HUDEP-2 (cell line): ENCODE measurements at regions not wholly inside any gene's neighbourhood (a gene's known extent, or its start where the extent isn't known, plus 50 kb on each side); places are given as distances from the start of the nearest gene placed in this dataset.
A peak's percentile ranks its signal among the peaks of the same experiment; 100 is the strongest.

Source experiments
- DNase-seq, 76 experiments: peaks; one replicate each; lab custom pipeline; 2025; ENCODE audit not compliant: unreplicated experiment in 76 of 76; lab: John Stamatoyannopoulos, UW

- no peak for DNase-seq
These were observed 978.3 kb downstream of the UQCRFS1 start for GRCh38 chr19:28234637-28235036.

GRCh38 chr19:28228854-28229253 lies 984.1 kb downstream of the UQCRFS1 start:
- no peak for DNase-seq

DNA sequence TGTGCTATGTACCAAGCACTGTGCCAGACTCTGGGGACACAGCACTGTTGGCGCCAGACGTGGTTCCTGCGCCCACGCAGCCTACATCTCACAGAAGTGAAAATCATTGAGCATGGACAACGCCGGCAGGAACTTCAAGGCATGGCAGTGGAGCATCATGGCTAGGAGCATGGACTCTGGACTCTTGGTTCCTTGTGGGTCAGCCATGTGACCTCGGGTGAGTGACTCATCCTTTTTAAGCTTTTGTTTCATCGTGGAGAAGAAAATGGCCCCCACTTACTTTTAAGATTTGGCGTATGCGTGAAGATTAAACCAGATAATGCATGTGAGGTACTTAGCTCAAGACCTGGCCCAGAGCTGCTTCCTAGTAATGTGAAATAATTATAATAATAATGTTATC lies 988.5 kb downstream of the UQCRFS1 start:
- DNase-seq, result no peak

GRCh38 chr19:28221736-28222135 lies 991.2 kb downstream of the UQCRFS1 start:
- no peak for DNase-seq

GRCh38 chr19:28218728-28219127 lies 994.2 kb downstream of the UQCRFS1 start:
- DNase-seq, result no peak

GRCh38 chr19:28217022-28217421 lies 995.9 kb downstream of the UQCRFS1 start:
- DNase-seq, result peak in 1 of 76 experiments; percentile 9

- peak in 5 of 76 experiments; percentile 3 to 39 (median 18) for DNase-seq
These were observed 999.4 kb downstream of the UQCRFS1 start for GRCh38 chr19:28213470-28214082.

DNA sequence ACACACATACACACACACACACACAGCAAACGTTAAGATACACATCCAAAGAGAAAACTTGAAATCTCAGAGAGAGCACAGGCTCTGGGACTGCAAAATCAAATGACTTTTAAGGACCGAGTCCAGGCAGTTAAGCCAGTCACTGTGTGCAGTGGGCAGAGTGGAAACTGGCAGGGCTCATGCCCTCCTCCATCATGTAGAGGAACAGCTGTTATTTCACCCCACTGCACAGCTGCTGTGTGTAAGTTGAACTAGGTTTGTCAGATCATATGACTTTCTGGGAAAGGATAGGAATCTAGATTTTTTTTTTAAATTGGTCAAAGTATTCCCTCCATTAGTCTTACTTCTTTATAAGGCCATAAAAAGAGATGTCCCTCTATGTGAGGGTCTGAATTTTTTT lies 1002.1 kb downstream of the UQCRFS1 start:
- DNase-seq, result no peak

- no peak for DNase-seq
These were observed 1004.2 kb downstream of the UQCRFS1 start for GRCh38 chr19:28208745-28209144.

- no peak for DNase-seq
These were observed 1005.7 kb downstream of the UQCRFS1 start for GRCh38 chr19:28207244-28207643.

DNA sequence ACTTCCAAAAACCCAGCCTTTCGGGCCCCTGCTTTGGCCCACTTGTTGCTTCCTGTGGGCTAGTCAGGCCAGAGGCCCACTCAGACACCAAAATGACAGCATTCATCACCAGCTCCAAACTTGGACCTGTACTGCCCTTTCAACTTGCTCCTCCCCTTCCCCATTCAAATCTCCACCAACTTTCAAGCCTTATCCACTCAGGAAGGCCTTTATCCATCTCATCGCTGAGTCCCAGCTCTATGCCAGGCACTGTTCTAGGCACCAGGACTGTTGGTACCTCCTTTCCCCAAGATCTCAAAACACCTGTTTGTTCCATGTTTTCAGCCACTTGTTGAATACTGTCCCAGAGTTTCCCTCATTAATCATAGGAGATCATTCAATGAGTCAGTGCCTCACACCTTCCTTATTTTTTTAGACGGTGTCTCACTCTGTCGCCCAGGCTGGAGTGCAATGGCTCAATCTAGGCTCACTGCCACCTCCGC lies 1011.4 kb downstream of the UQCRFS1 start:
- DNase-seq, result no peak

DNA sequence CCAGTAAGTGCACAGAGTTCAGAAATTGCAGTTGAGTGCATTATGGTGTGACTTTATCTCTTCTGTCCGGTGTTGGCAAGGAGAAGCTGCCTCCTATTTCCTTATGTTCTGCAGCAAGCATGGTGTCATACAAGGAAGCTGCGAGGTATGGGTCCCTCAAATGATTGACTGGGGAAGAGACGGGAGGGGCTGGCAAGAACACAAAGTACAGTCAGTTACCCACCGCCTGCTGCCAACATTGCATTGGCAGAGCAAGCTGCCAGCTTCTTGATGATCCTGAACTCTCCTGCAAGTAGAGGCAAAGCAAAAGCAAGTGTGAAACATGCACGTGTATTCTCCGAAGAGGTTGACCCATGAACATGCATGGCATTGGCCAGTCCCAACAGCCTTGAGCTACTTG lies 1013.6 kb downstream of the UQCRFS1 start:
- no peak for DNase-seq

GRCh38 chr19:28196961-28197360 lies 1016.0 kb downstream of the UQCRFS1 start:
- DNase-seq, result no peak

DNA sequence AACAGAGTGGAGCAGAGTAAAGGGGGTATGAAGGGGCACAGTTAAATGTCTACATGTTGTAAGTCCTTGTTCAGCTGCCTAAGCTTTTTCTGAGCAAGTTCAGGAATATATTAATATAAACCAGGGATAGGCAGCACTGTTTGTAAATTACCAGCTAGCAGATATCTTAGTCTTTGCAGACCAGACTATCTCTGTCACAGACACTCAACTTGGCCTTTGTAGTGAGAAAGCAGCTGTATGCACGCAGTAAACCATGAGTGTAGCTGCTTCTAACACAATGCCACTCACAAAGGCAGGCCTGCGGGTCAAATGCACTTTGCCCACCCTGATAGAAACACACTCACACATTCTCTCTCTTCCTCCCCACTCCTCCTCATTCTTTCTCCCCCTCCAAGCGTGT lies 1016.9 kb downstream of the UQCRFS1 start:
- DNase-seq, result no peak

DNA sequence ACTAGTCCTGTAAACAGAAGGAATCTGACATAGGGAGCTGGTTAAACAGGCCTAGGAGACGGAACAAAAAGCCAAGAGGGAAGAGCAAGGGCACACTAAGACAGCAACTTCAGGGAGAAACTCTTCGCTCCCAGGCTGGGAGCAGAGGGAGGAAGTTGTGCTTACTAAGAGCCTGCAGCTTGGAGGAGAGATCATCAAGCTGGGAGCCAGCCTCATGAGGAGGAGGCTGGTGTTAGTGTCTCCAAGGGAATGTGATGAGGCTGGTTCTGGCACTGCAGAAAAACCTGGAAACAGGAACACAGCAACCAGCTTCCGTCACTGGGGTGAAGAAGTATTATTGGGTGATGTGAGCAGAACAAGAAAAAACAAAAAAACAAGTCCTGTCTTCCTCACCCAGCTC lies 1027.3 kb downstream of the UQCRFS1 start:
- DNase-seq, result no peak

- DNase-seq, result no peak
These were observed 1028.0 kb downstream of the UQCRFS1 start for GRCh38 chr19:28184997-28185396.

GRCh38 chr19:28176193-28176592 lies 1036.8 kb downstream of the UQCRFS1 start:
- DNase-seq, result no peak

DNA sequence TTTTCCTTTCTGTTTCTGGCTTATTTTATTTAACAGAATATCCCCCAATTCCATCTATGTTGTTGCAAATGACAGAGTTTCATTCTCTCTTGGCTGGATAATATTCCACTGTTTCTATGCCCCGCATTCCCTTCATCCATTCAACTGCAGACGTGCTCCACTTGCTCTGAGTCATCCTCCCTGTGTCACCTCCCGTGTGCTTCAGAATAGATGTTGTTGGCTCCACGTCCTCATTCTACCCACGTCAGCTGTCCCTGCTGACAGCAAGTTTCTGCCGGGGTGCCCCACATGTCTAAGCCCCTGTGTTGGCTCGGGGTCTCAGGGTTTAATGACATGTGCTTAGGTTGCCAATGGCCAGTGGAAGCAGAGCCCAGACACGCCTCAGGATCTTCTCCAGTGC lies 1041.0 kb downstream of the UQCRFS1 start:
- no peak for DNase-seq

GRCh38 chr19:28170066-28170465 lies 1042.9 kb downstream of the UQCRFS1 start:
- no peak for DNase-seq

DNA sequence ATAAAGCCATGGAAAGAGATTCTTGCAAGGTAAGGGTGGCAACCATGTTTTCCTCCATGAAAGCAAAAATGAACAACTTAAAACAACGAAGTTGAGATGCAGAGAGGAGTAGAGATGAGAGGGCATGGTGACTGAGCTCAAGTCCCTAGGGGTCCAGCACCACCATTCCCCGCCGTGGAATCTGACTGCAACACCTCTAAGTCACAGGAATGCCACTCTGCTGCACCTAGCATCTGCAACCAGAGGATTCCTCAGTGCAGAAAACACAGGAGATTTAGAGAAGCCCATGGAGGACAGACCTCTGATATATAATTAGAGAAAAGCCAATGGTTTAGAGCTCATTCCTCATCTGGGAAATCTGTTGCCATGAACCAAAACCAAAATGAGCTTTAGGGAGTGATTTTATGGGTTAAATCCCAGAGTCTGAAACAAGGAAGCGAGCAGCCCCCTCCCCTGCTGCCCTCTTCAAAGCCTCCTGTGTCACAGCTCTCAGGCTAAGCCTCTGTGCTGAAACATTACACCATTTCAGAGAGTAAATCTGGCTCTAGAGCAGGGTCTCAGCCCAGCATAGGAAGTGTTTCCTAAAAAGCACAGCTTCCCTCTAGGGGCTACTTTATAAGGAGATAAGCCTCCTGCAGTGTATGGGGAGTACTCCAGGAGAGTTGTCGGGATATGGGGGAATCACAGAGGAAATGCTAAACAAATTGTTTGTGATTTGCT lies 1043.6 kb downstream of the UQCRFS1 start:
- no peak for DNase-seq

DNA sequence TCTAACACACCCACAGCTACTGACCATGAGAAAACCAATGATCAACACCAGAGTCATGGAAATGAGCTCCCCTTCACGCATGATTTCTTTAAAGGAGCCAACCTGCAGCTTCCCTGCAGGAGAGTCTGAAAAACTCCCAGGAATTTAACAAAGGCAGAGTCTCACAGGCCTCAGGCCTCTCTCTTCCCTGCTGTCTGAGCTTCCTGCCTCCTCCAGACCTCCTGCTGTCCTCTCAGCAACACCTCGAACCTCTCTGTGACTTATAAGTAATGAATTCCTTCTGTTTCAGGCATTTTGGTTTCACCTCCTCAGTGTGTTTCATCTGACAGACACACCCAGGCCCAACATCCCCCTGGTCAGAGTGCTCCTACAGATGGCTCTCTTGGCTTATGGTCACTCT lies 1044.4 kb downstream of the UQCRFS1 start:
- DNase-seq, result no peak

- DNase-seq, result no peak
These were observed 1046.9 kb downstream of the UQCRFS1 start for GRCh38 chr19:28166025-28166424.
